Heart left ventricle (tissue), 16 donors: ENCODE measurements at regions not wholly inside any gene's neighbourhood (a gene's known extent, or its start where the extent isn't known, plus 50 kb on each side); places are given as distances from the start of the nearest gene placed in this dataset.

Experiments used
- ATAC-seq, 4 donors: fragments of 200-7000 bp; cut with Tn5 transposase; one replicate each; pipeline ENCODE4 v1.9.1; 2020 to 2022; ENCODE audit warnings: moderate library complexity in 4 of 4, mild to moderate bottlenecking in 3 of 4, moderate number of reproducible peaks in 1 of 4
- DNase-seq, 5 donors: peaks; one replicate each; pipeline ENCODE4 v3.0.0-alpha.2; 2020
- H3K27ac ChIP-seq, 12 donors: fragments of 200-600 bp; sonication (generic) in 4 of 12; one replicate each; pipeline versions ENCODE4 v1.5.0 to v1.8.0; 2016 to 2022; ENCODE audit warnings: mild to moderate bottlenecking in 2 of 12
- H3K27me3 ChIP-seq, 9 donors: fragments of 200-600 bp; sonication (generic) in 2 of 9; one replicate each; pipeline versions ENCODE4 v1.5.1 to v1.8.0; 2016 to 2022; ENCODE audit warnings: mild to moderate bottlenecking in 3 of 9
- H3K36me3 ChIP-seq, 9 donors: fragments of 200-600 bp; sonication (generic) in 2 of 9; one replicate each; pipeline versions ENCODE4 v1.5.0 to v1.8.0; 2018 to 2022; ENCODE audit warnings: mild to moderate bottlenecking in 2 of 9
- H3K4me1 ChIP-seq, 12 donors: fragments of 200-600 bp; sonication (generic) in 4 of 12; one replicate each; pipeline versions ENCODE4 v1.5.0 to v1.8.0; 2016 to 2022; ENCODE audit warnings: mild to moderate bottlenecking in 3 of 12
- H3K4me3 ChIP-seq, 12 donors: fragments of 200-600 bp; sonication (generic) in 4 of 12; one replicate each; pipeline versions ENCODE4 v1.5.0 to v1.8.0; 2017 to 2022; ENCODE audit warnings: mild to moderate bottlenecking in 9 of 12, moderate library complexity in 4 of 12
- H3K9me3 ChIP-seq, 12 donors: fragments of 200-600 bp; sonication (generic) in 4 of 12; one replicate each; pipeline versions ENCODE4 v1.5.0 to v1.8.0; 2016 to 2022; ENCODE audit warnings: mild to moderate bottlenecking in 1 of 12
- CTCF ChIP-seq, 12 donors: fragments of 200-600 bp; sonication (generic) in 4 of 12; IDR thresholded peaks; one replicate each; pipeline versions ENCODE4 v1.5.0 to v1.8.0; 2018 to 2022; ENCODE audit warnings: antibody characterized with exemption in 12 of 12, mild to moderate bottlenecking in 5 of 12
- POLR2A ChIP-seq, 2 donors: fragments of 450-650 bp; IDR thresholded peaks; one replicate each; pipeline ENCODE4 v1.6.1; 2017; ENCODE audit warnings: antibody characterized with exemption in 2 of 2, mild to moderate bottlenecking in 2 of 2, moderate library complexity in 2 of 2
- WGBS, 4 donors: extraction: QIAGEN DNeasy Blood & Tissue Kit in 2 of 4; methylation state at CpG; one replicate each; pipeline versions ENCODE4 v1.1.5 to v1.1.7; 2013 to 2018; 5-methylcytosine and 5-hydroxymethylcytosine counted together
- intact Hi-C, 10 donors: fragments of 100-400 bp; cut with DNase I; formaldehyde crosslinking; loops; one replicate each; pipeline versions ENCODE4 v1.11.1 to v1.14.2; 2022
- donor health status: ischemic (EF 13 %, LVEDD 7.1; RV severe dilation, severe dysfunction).
- donor health status: healthy with polysubstance abuse.
- donor health status: DM: no; HTN: yes; CAD: no.
- donor health status: DM: no; HTN: no; CAD: no.
- donor health status: ischemic (EF 25% LVEDD 6.9; RV normal size, moderate dysfunction).
- donor health status: ischemic (EF 25% LVEDD 5.7; RV mildly dilated, moderate dysfunction).
- donor health status: healthy.
- donor health status: DM: yes; HTN: yes; CAD: no.
- donor health status: ischemic (EF 35%, LVEDD 5.7; RV mildly dilated, moderate dysfunction).
- donor health status: nonischemic (EF 11% LVEDD 7.7; RV severe dilation, severe dysfunction).
- donor health status: DM: yes; HTN: yes; CAD: no.
- donor health status: PGD.
- donor health status: ischemic (EF 29% LVEDD 5.4; RV normal size, mild dysfunction).
- donor health status: nonischemic (EF 23%, LVEDD 6.1; RV moderate dilation, normal function).

- DNase-seq = no peak
- TF ChIP-seq POLR2A (IDR thresholded peaks at IDR 0.05) (no peak), CTCF (IDR thresholded peaks at IDR 0.05) (no peak)
- WGBS, 4 donors = 57 to 72% (median 69%) methylated on average over 3 of the region's 3 CpGs
Observed at GRCh38 chr4:187711586-187711985, 284.0 kb upstream of the ZFP42 start.

DNA sequence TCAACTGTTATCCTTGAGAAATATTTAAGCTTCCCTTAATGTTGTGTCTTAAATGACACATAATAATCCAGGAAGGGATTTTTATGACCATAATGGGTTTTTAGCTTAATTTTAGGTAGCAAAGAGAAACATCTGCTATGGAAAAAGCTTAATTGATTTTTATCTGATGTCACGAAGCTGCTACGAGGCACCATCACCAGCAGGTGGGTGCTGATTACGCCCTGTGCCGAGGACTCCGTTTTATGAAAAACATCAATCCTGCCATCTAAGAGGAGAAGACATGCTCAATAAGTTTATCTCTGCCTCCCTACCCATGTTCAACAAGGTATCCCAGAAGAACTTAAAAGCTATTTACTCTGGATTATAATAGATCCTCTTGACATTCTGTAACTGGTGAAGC lies 280.6 kb upstream of the ZFP42 start:
- ATAC-seq (no peak), DNase-seq (no peak)
- intact Hi-C loops = loop anchor here in 1 of 10 donors (10.0 kb wide), 1 partner anchor 450 kb away; no protein-coding TSS in a partner anchor
- Histone ChIP-seq H3K36me3 (no peaks in the 10 kb centered on the region), H3K9me3 (peaks cover 0 to 5% (median 0%) of the 10 kb centered on the region in 12 donors), H3K4me1 (no peaks in the 10 kb centered on the region), H3K27ac (no peak overlapping the region), H3K4me3 (no peak overlapping the region), H3K27me3 (no peaks in the 10 kb centered on the region)
- TF ChIP-seq POLR2A (IDR thresholded peaks at IDR 0.05) (no peak), CTCF (IDR thresholded peaks at IDR 0.05) (no peak)
- WGBS, 4 donors = 84 to 89% (median 86%) methylated on average over 5 of the region's 5 CpGs

More at GRCh38 chr4:187711586-187711985, 284.0 kb upstream of the ZFP42 start:
- Histone ChIP-seq H3K27ac (no peak overlapping the region), H3K4me3 (no peak overlapping the region), H3K9me3 (peaks cover 0 to 28% (median 14%) of the 10 kb centered on the region in 12 donors), H3K4me1 (no peaks in the 10 kb centered on the region), H3K27me3 (no peaks in the 10 kb centered on the region), H3K36me3 (no peaks in the 10 kb centered on the region)
- intact Hi-C loops = loop anchor here in 1 of 10 donors (10.0 kb wide), 1 partner anchor 447 kb away; no protein-coding TSS in a partner anchor
- ATAC-seq = no peak

DNA sequence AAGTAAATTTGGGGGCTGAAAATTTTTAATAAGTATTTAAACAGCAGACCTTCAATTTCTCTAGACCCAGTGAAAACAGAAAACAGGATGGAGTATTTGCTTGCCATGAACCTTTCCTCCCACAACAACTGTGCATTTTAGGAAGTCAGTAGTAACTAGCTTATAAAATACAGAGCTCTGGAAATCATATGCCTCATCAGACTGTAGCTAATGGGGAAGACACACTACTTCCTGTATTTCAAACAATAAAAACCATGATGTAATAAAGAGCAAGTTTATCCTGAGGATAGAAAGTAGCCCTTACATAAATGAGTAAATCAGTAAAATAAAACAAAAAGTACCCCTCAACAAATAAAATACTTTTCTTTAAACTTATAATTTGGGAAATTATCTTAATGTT lies 280.1 kb upstream of the ZFP42 start:
- no peak overlapping the region for H3K27ac ChIP-seq
- intact Hi-C loops = loop anchor here in 1 of 10 donors (10.0 kb wide), 1 partner anchor 451 kb away; no protein-coding TSS in a partner anchor
- no peaks in the 10 kb centered on the region for H3K36me3 ChIP-seq
- H3K9me3 ChIP-seq = no peaks in the 10 kb centered on the region
- DNase-seq = no peak
- H3K4me3 ChIP-seq = no peak overlapping the region
- no peaks in the 10 kb centered on the region for H3K4me1 ChIP-seq
- no peak for ATAC-seq
- no peaks in the 10 kb centered on the region for H3K27me3 ChIP-seq
- TF ChIP-seq POLR2A (IDR thresholded peaks at IDR 0.05) (no peak), CTCF (IDR thresholded peaks at IDR 0.05) (no peak)

DNA sequence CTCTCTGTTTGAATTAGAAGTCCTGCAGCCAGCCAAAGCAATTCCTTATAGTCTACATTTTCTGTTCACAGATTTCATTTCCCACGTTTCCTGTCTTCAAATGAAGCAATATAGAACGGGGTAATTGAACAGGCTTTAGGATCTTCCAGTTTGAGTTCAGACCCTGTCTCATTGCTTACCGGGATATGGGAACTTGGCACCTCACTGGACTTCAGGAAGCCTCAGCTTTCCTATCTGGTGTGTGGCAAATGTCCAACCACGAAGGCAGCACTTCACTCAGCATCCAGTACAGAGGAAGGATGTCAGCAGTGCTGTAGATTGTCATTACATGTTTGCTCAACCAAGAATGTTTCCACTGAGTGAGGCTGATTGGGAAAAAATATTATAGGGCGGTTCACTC lies 271.1 kb upstream of the ZFP42 start:
- no peak for TF ChIP-seq CTCF (IDR thresholded peaks at IDR 0.05)
- TF ChIP-seq POLR2A (IDR thresholded peaks at IDR 0.05) = no peak
- H3K27me3 ChIP-seq = no peaks in the 10 kb centered on the region
- H3K4me1 ChIP-seq = no peaks in the 10 kb centered on the region
- H3K9me3 ChIP-seq = peaks cover 0 to 7% (median 0%) of the 10 kb centered on the region in 12 donors
- ATAC-seq = no peak
- no peak for DNase-seq
- intact Hi-C loops = no loop called here
- no peaks in the 10 kb centered on the region for H3K36me3 ChIP-seq
- no peak overlapping the region for H3K27ac ChIP-seq
- 29 to 47% (median 34%) methylated on average over 5 of the region's 5 CpGs for WGBS, 4 donors
- H3K4me3 ChIP-seq = no peak overlapping the region
